VCaP (cell line): ENCODE measurements at regions not wholly inside any gene's neighbourhood (a gene's known extent, or its start where the extent isn't known, plus 50 kb on each side); places are given as distances from the start of the nearest gene placed in this dataset.
"Not testable (repeated sequence)": the region's sequence is repeated elsewhere in the genome, so short reads cannot be mapped to it uniquely, and the experiment has no call there.

Experiments
- H3K27ac ChIP-seq: fragments of 450-650 bp; 2 replicates; pipeline ENCODE4 v1.5.1; 2017
- TF ChIP-seq, protein P1 (sequence below): fragments of 450-650 bp; conservative IDR thresholded peaks from 2 replicates; pipeline ENCODE4 v1.5.1; 2017; ENCODE audit warnings: mild to moderate bottlenecking, moderate library complexity

- TF ChIP-seq, protein P1, sequence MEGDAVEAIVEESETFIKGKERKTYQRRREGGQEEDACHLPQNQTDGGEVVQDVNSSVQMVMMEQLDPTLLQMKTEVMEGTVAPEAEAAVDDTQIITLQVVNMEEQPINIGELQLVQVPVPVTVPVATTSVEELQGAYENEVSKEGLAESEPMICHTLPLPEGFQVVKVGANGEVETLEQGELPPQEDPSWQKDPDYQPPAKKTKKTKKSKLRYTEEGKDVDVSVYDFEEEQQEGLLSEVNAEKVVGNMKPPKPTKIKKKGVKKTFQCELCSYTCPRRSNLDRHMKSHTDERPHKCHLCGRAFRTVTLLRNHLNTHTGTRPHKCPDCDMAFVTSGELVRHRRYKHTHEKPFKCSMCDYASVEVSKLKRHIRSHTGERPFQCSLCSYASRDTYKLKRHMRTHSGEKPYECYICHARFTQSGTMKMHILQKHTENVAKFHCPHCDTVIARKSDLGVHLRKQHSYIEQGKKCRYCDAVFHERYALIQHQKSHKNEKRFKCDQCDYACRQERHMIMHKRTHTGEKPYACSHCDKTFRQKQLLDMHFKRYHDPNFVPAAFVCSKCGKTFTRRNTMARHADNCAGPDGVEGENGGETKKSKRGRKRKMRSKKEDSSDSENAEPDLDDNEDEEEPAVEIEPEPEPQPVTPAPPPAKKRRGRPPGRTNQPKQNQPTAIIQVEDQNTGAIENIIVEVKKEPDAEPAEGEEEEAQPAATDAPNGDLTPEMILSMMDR = no peak
- no peak overlapping the region for H3K27ac ChIP-seq
These were observed 1534.0 kb upstream of the SPRY2 start for GRCh38 chr13:81874681-81875661.

DNA sequence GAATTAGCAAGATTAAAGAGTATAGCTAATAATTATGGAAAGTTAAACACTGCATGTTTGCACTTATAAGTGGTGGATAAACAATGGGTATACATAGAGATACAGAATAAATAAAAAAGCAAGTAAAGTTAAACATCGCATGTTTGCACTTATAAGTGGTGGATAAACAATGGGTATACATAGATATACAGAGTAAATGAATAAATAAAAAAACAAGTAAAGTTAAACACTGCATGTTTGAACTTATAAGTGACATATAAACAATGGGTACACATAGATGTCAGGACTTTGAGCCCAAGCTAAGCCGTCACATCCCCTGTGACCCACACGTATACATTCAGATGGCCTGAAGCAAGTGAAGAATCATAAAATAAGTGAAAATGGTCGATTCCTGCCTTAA, 1533.3 kb upstream of the SPRY2 start:
- TF ChIP-seq, protein P1 = no peak
- H3K27ac ChIP-seq = no peak overlapping the region

DNA sequence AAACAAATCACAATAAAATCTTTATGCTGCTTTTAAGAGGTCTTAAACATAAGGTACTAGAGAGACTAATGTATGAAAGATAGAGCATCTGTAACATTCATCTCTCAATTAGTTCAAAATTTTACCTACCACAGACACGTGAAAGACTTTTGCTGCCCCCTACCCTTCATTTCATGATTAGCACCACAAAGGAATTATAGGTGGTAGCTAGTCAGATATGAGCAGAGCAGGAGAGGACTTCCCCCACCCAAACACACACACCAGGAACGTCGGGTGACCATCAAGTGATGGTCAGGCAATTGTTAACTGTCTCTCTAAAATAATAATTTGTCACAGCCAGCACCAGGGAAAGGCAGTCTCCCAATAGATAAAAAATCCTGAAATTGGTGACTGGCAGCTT, 1531.7 kb upstream of the SPRY2 start:
- TF ChIP-seq, protein P1 = peak; percentile 84
- H3K27ac ChIP-seq = no peak overlapping the region

DNA sequence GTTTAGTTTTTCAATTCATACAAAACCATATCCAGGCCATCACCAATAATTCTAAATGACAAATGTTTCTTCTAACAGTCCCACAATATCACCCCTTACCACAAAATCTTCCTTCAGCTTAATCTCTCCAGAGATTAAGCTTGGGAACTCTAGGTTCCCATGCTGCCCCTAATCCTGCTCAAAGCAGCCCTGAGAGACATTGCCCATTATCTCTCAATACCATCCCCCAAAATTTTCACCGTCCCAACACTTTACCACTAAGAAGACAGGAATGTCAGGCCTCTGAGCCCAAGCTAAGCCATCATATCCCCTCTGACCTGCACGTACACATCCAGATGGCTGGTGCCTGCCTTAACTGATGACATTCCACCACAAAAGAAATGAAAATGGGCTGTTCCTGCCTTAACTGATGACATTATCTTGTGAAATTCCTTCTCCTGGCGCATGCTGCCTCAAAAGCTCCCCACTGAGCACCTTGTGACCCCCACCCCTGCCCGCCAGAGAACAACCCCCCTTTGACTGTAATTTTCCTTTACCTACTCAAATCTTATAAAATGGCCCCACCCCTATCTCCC, 1530.9 kb upstream of the SPRY2 start:
- H3K27ac ChIP-seq = not testable (repeated sequence)

DNA sequence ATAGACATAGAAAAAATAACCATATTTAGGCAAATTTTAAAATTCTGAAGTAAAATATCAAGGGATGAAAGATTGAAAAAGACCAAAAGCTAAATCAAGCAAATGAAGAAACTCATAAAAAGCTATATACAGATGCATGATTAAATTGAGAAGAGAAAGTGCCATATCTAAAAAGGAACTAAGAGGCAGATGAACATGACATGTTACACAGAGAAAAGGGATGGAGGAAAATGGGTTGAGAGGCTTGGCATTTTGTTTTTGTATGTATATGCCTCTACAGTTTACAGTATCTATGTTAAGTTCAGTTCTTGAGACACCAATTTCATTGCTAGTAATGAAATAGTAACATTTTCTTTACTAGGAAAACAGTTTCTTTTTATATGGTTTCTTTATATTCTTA, 1507.4 kb upstream of the SPRY2 start:
- TF ChIP-seq, protein P1 = no peak
- no peak overlapping the region for H3K27ac ChIP-seq

- TF ChIP-seq, protein P1 = no peak
- no peak overlapping the region for H3K27ac ChIP-seq
These were observed 1505.8 kb upstream of the SPRY2 start for GRCh38 chr13:81846771-81847170.

GRCh38 chr13:81821259-81821658, 1480.3 kb upstream of the SPRY2 start:
- H3K27ac ChIP-seq = no peak overlapping the region
- TF ChIP-seq, protein P1 = no peak

DNA sequence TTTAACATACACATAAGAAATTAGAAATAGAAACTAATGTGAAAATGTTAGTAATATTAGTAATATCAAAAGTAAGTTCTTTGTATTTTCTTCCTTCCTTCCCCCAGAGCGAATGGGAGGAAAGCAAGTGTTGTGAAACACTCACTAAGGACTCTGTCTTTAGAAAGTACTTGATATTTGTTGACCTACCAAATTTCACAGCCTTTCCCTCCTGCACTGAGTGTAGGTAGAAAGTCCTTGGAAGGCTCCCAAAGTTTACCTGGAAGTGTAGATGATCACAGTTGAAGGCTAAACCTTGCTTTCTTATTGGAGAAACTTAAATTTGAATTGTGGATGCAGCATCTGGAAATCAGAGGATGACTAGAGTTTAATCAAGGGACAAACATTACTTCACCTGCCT, 1459.5 kb upstream of the SPRY2 start:
- TF ChIP-seq, protein P1 = no peak
- H3K27ac ChIP-seq = no peak overlapping the region
